ENCODE measurements at regions not wholly inside any gene's neighbourhood (a gene's known extent, or its start where the extent isn't known, plus 50 kb on each side); places are given as distances from the start of the nearest gene placed in this dataset.
"Not testable (repeated sequence)": the region's sequence is repeated elsewhere in the genome, so short reads cannot be mapped to it uniquely, and the experiment has no call there.

GRCh38 chr20:54792688-54793087 is 317.3 kb downstream of the DOK5 start:
- no peak overlapping the region for H3K4me2 ChIP-seq (ENCODE audit: extremely low read depth, insufficient read depth, low read length)
- no peaks in the 10 kb centered on the region for H3K9me3 ChIP-seq (ENCODE audit: control insufficient read depth, insufficient read depth, low read depth, low read length)
- no peaks in the 10 kb centered on the region for H3K4me1 ChIP-seq (ENCODE audit: control insufficient read depth, extremely low read depth, insufficient read depth, low read length)
- no peaks in the 10 kb centered on the region for H3K27me3 ChIP-seq (ENCODE audit: control insufficient read depth, insufficient read depth, low read length)
- H3K4me3 ChIP-seq (replicated peaks in 1 of 4; ENCODE audit: control extremely low read depth in 1 of 4, insufficient read depth in 1 of 4, low read depth in 3 of 4, low read length in 4 of 4) = no peak overlapping the region
- no peak for DNase-seq (ENCODE audit: low read depth in 2 of 2)
- H3K36me3 ChIP-seq (ENCODE audit: control insufficient read depth, insufficient read depth, low read length) = no peaks in the 10 kb centered on the region
- H3K27ac ChIP-seq (ENCODE audit: insufficient read depth, low read length) = no peak overlapping the region
- no peak overlapping the region for H3K9ac ChIP-seq (ENCODE audit: insufficient read depth, low read length)
- H3K79me2 ChIP-seq (ENCODE audit: control insufficient read depth, insufficient read depth, low read length) = no peaks in the 10 kb centered on the region
- no peaks in the 10 kb centered on the region for H4K20me1 ChIP-seq (ENCODE audit: control insufficient read depth, extremely low read depth, insufficient read depth, low read length)
- H2AFZ ChIP-seq (ENCODE audit: low read length) = no peak overlapping the region
- TF ChIP-seq, protein P1, sequence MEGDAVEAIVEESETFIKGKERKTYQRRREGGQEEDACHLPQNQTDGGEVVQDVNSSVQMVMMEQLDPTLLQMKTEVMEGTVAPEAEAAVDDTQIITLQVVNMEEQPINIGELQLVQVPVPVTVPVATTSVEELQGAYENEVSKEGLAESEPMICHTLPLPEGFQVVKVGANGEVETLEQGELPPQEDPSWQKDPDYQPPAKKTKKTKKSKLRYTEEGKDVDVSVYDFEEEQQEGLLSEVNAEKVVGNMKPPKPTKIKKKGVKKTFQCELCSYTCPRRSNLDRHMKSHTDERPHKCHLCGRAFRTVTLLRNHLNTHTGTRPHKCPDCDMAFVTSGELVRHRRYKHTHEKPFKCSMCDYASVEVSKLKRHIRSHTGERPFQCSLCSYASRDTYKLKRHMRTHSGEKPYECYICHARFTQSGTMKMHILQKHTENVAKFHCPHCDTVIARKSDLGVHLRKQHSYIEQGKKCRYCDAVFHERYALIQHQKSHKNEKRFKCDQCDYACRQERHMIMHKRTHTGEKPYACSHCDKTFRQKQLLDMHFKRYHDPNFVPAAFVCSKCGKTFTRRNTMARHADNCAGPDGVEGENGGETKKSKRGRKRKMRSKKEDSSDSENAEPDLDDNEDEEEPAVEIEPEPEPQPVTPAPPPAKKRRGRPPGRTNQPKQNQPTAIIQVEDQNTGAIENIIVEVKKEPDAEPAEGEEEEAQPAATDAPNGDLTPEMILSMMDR (conservative IDR thresholded peaks at IDR 0.05 in 1 of 2, IDR thresholded peaks at IDR 0.05 in 1 of 2; ENCODE audit: low read depth in 1 of 2, low read length in 2 of 2) = no peak
- TF ChIP-seq EZH2 (IDR thresholded peaks at IDR 0.05; ENCODE audit: low read length, missing control alignments) = no peak

DNA sequence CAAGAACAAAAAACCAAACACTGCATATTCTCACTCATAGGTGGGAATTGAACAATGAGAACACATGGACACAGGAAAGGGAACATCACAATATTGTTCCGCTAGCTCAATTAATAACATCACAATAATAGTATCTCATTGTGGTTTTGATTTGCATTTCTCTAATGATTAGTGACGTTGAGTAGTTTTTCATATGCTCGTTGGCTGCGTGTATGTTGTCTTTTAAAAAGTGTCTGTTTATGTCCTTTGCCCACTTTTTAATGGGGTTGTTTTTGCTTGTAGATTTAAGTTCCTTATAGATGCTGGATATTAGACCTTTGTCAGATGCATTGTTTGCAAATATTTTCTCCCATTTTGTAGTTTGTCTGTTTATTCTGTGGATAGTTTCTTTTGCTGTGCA is 312.9 kb downstream of the DOK5 start:
- not testable (repeated sequence) for H3K79me2 ChIP-seq (ENCODE audit: control insufficient read depth, insufficient read depth, low read length); DNase-seq (ENCODE audit: low read depth in 2 of 2); H3K4me2 ChIP-seq (ENCODE audit: extremely low read depth, insufficient read depth, low read length); H4K20me1 ChIP-seq (ENCODE audit: control insufficient read depth, extremely low read depth, insufficient read depth, low read length); H2AFZ ChIP-seq (ENCODE audit: low read length); H3K27ac ChIP-seq (ENCODE audit: insufficient read depth, low read length); H3K36me3 ChIP-seq (ENCODE audit: control insufficient read depth, insufficient read depth, low read length); H3K4me1 ChIP-seq (ENCODE audit: control insufficient read depth, extremely low read depth, insufficient read depth, low read length); H3K4me3 ChIP-seq (replicated peaks in 1 of 4; ENCODE audit: control extremely low read depth in 1 of 4, insufficient read depth in 1 of 4, low read depth in 3 of 4, low read length in 4 of 4); H3K9me3 ChIP-seq (ENCODE audit: control insufficient read depth, insufficient read depth, low read depth, low read length); H3K27me3 ChIP-seq (ENCODE audit: control insufficient read depth, insufficient read depth, low read length); H3K9ac ChIP-seq (ENCODE audit: insufficient read depth, low read length)

DNA sequence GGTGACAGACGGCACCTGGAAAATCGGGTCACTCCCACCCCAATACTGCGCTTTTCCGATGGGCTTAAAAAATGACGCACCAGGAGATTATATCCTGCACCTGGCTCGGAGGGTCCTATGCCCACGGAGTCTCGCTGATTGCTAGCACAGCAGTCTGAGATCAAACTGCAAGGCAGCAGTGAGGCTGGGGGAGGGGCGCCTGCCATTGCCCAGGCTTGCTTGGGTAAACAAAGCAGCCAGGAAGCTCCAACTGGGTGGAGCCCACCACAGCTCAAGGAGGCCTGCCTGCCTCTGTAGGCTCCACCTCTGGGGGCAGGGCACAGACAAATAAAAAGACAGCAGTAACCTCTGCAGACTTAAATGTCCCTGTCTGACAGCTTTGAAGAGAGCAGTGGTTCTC is 307.4 kb downstream of the DOK5 start:
- H3K27me3 ChIP-seq (ENCODE audit: control insufficient read depth, insufficient read depth, low read length); H3K4me1 ChIP-seq (ENCODE audit: control insufficient read depth, extremely low read depth, insufficient read depth, low read length); H4K20me1 ChIP-seq (ENCODE audit: control insufficient read depth, extremely low read depth, insufficient read depth, low read length); H2AFZ ChIP-seq (ENCODE audit: low read length); H3K27ac ChIP-seq (ENCODE audit: insufficient read depth, low read length); H3K79me2 ChIP-seq (ENCODE audit: control insufficient read depth, insufficient read depth, low read length); H3K36me3 ChIP-seq (ENCODE audit: control insufficient read depth, insufficient read depth, low read length); H3K4me3 ChIP-seq (replicated peaks in 1 of 4; ENCODE audit: control extremely low read depth in 1 of 4, insufficient read depth in 1 of 4, low read depth in 3 of 4, low read length in 4 of 4); H3K9ac ChIP-seq (ENCODE audit: insufficient read depth, low read length); H3K4me2 ChIP-seq (ENCODE audit: extremely low read depth, insufficient read depth, low read length); DNase-seq (ENCODE audit: low read depth in 2 of 2); H3K9me3 ChIP-seq (ENCODE audit: control insufficient read depth, insufficient read depth, low read depth, low read length): not testable (repeated sequence)

GRCh38 chr20:54774426-54774825 is 299.0 kb downstream of the DOK5 start:
- no peaks in the 10 kb centered on the region for H3K36me3 ChIP-seq (ENCODE audit: control insufficient read depth, insufficient read depth, low read length)
- no peaks in the 10 kb centered on the region for H3K4me1 ChIP-seq (ENCODE audit: control insufficient read depth, extremely low read depth, insufficient read depth, low read length)
- no peak overlapping the region for H3K27ac ChIP-seq (ENCODE audit: insufficient read depth, low read length)
- H3K4me2 ChIP-seq (ENCODE audit: extremely low read depth, insufficient read depth, low read length) = no peak overlapping the region
- H3K9me3 ChIP-seq (ENCODE audit: control insufficient read depth, insufficient read depth, low read depth, low read length) = no peaks in the 10 kb centered on the region
- H3K9ac ChIP-seq (ENCODE audit: insufficient read depth, low read length) = no peak overlapping the region
- no peaks in the 10 kb centered on the region for H3K27me3 ChIP-seq (ENCODE audit: control insufficient read depth, insufficient read depth, low read length)
- no peaks in the 10 kb centered on the region for H4K20me1 ChIP-seq (ENCODE audit: control insufficient read depth, extremely low read depth, insufficient read depth, low read length)
- no peak overlapping the region for H2AFZ ChIP-seq (ENCODE audit: low read length)
- no peaks in the 10 kb centered on the region for H3K79me2 ChIP-seq (ENCODE audit: control insufficient read depth, insufficient read depth, low read length)
- no peak for TF ChIP-seq EZH2 (IDR thresholded peaks at IDR 0.05; ENCODE audit: low read length, missing control alignments)
- TF ChIP-seq, protein P1 (conservative IDR thresholded peaks at IDR 0.05 in 1 of 2, IDR thresholded peaks at IDR 0.05 in 1 of 2; ENCODE audit: low read depth in 1 of 2, low read length in 2 of 2) = no peak
- no peak overlapping the region for H3K4me3 ChIP-seq (replicated peaks in 1 of 4; ENCODE audit: control extremely low read depth in 1 of 4, insufficient read depth in 1 of 4, low read depth in 3 of 4, low read length in 4 of 4)
- no peak for DNase-seq (ENCODE audit: low read depth in 2 of 2)

Measured in fibroblast of lung (primary cell).